ENCODE measurements at regions not wholly inside any gene's neighbourhood (a gene's known extent, or its start where the extent isn't known, plus 50 kb on each side); places are given as distances from the start of the nearest gene placed in this dataset.

- no peak for TF ChIP-seq POLR2A (IDR thresholded peaks at IDR 0.05; ENCODE audit: low read length)
- no peak for TF ChIP-seq GATA1 (IDR thresholded peaks at IDR 0.05; ENCODE audit: low read depth, low read length)
These were observed 198.5 kb upstream of the EGFLAM start for GRCh38 chr5:38059876-38060275.

All from erythroblast (primary cell).